Prostate gland (tissue), 2 donors: ENCODE measurements at regions not wholly inside any gene's neighbourhood (a gene's known extent, or its start where the extent isn't known, plus 50 kb on each side); places are given as distances from the start of the nearest gene placed in this dataset.

Source experiments
- CTCF ChIP-seq, 4 experiments: fragments of 200-600 bp in 2 of 4; fragments of 450-650 bp in 2 of 4; sonication (generic) in 2 of 4; IDR thresholded peaks; 1 replicate in 3 of 4; 2 replicates in 1 of 4; pipeline ENCODE4 v1.5.1; 2016 to 2019; ENCODE audit warnings: antibody characterized with exemption in 4 of 4, mild to moderate bottlenecking in 2 of 4, moderate library complexity in 2 of 4
- POLR2A ChIP-seq: fragments of 450-650 bp; IDR thresholded peaks from one replicate; pipeline ENCODE4 v1.6.1; 2016; ENCODE audit warnings: antibody characterized with exemption, mild to moderate bottlenecking
- POLR2AphosphoS5 ChIP-seq: sonication (generic); formaldehyde crosslinking; IDR thresholded peaks from one replicate; pipeline ENCODE4 v1.6.1; 2017; ENCODE audit warnings: antibody characterized with exemption

DNA sequence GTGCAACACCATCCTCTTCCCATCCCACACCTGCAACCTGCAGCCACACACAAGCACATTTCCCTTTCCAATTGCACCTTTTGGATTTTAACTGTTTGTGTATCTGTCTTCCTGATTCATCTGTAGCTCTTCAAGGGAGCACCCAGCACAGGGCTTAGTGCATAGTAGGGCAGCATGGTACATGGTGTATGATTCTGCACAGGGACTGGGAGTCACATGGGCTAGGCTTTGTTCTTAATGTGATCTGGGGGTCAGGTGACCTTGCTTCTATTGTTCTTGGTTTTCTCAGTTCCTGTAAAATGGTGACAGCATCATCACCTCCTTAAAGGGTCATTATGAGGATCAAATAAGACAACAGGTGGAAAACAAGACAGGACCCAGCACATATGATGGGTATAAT is 419.3 kb downstream of the MATN1 start:
- TF ChIP-seq CTCF (IDR thresholded peaks at IDR 0.05) = no peak
- no peak for TF ChIP-seq POLR2A
- no peak for TF ChIP-seq POLR2AphosphoS5
